Osteoblast (primary cell): ENCODE measurements at regions not wholly inside any gene's neighbourhood (a gene's known extent, or its start where the extent isn't known, plus 50 kb on each side); places are given as distances from the start of the nearest gene placed in this dataset.

Source experiments
- DNase-seq: peaks from one replicate; pipeline ENCODE4 v3.0.0; 2011; ENCODE audit warnings: low spot score, mixed read lengths; ENCODE audit not compliant: insufficient read length; ENCODE audit errors: missing footprints
- H2AFZ ChIP-seq: 2 replicates; pipeline ENCODE4 v1.6.0; 2011; ENCODE audit warnings: mild to moderate bottlenecking, low read length
- H3K27ac ChIP-seq: 2 replicates; pipeline ENCODE4 v1.5.1; 2011; ENCODE audit warnings: mild to moderate bottlenecking, low read depth, low read length, moderate library complexity
- H3K27me3 ChIP-seq: 2 replicates; pipeline ENCODE4 v1.6.0; 2012; ENCODE audit warnings: mild to moderate bottlenecking, control low read depth, inconsistent platforms, low read length, moderate library complexity; ENCODE audit not compliant: insufficient read depth
- H3K36me3 ChIP-seq: 2 replicates; pipeline ENCODE4 v1.5.1; 2011; ENCODE audit warnings: mild to moderate bottlenecking, low read length, control low read depth, moderate library complexity; ENCODE audit not compliant: insufficient read depth
- H3K4me1 ChIP-seq: 2 replicates; pipeline ENCODE4 v1.5.1; 2011; ENCODE audit warnings: mild to moderate bottlenecking, low read length, control low read depth, moderate library complexity; ENCODE audit not compliant: insufficient read depth
- H3K4me2 ChIP-seq: 2 replicates; pipeline ENCODE4 v1.6.0; 2011; ENCODE audit warnings: mild to moderate bottlenecking, low read length; ENCODE audit not compliant: insufficient read depth
- H3K4me3 ChIP-seq: fragments of 200-600 bp; sonication (generic); 3 replicates; pipeline ENCODE4 v1.5.1; 2012; ENCODE audit warnings: mild to moderate bottlenecking, low read length, inconsistent platforms; ENCODE audit not compliant: insufficient read depth
- H3K79me2 ChIP-seq: 2 replicates; pipeline ENCODE4 v1.6.0; 2012; ENCODE audit warnings: mild to moderate bottlenecking, low read length, control low read depth, inconsistent platforms; ENCODE audit not compliant: insufficient read depth
- H3K9me3 ChIP-seq: 2 replicates; pipeline ENCODE4 v1.5.1; 2011; ENCODE audit warnings: low read depth, low read length, control low read depth
- H4K20me1 ChIP-seq: 2 replicates; pipeline ENCODE4 v1.6.0; 2012; ENCODE audit warnings: mild to moderate bottlenecking, low read length, control low read depth; ENCODE audit not compliant: insufficient read depth
- CTCF ChIP-seq: IDR thresholded peaks from 2 replicates; pipeline ENCODE4 v1.5.1; 2011; ENCODE audit warnings: mild to moderate bottlenecking, low read depth, low read length, moderate library complexity; ENCODE audit errors: extremely low read depth

- Histone ChIP-seq H2AFZ (peak overlapping the region; percentile 74), H3K79me2 (no peaks in the 10 kb centered on the region), H3K4me2 (no peak overlapping the region), H4K20me1 (no peaks in the 10 kb centered on the region), H3K27me3 (no peaks in the 10 kb centered on the region), H3K9me3 (no peaks in the 10 kb centered on the region), H3K27ac (no peak overlapping the region), H3K4me1 (no peaks in the 10 kb centered on the region), H3K4me3 (no peak overlapping the region), H3K36me3 (no peaks in the 10 kb centered on the region)
- peak; percentile 45 for DNase-seq
- no peak for TF ChIP-seq CTCF
These were observed 83.1 kb upstream of the RANBP3L start for GRCh38 chr5:36384845-36385244.

GRCh38 chr5:36385495-36385894, 83.8 kb upstream of the RANBP3L start:
- H3K4me2 ChIP-seq: no peak overlapping the region
- no peaks in the 10 kb centered on the region for H4K20me1 ChIP-seq

GRCh38 chr5:36388288-36388687, 86.6 kb upstream of the RANBP3L start:
- no peak for DNase-seq
- no peak for TF ChIP-seq CTCF
- H2AFZ ChIP-seq: peak overlapping the region; percentile 5

More at GRCh38 chr5:36385495-36385894, 83.8 kb upstream of the RANBP3L start:
- Histone ChIP-seq H3K36me3 (no peaks in the 10 kb centered on the region), H3K4me3 (no peak overlapping the region), H3K79me2 (no peaks in the 10 kb centered on the region), H3K27me3 (no peaks in the 10 kb centered on the region), H3K9me3 (no peaks in the 10 kb centered on the region), H3K4me1 (no peaks in the 10 kb centered on the region), H3K27ac (no peak overlapping the region), H2AFZ (no peak overlapping the region)
- no peak for DNase-seq
- TF ChIP-seq CTCF: no peak

GRCh38 chr5:36389245-36389644, 87.5 kb upstream of the RANBP3L start:
- Histone ChIP-seq H3K9me3 (no peaks in the 10 kb centered on the region), H3K36me3 (no peaks in the 10 kb centered on the region), H3K4me2 (no peak overlapping the region), H4K20me1 (no peaks in the 10 kb centered on the region), H3K27me3 (no peaks in the 10 kb centered on the region), H2AFZ (peak overlapping the region; percentile 36), H3K4me1 (peaks cover 21% of the 10 kb centered on the region), H3K79me2 (no peaks in the 10 kb centered on the region), H3K4me3 (no peak overlapping the region), H3K27ac (no peak overlapping the region)
- peak; percentile 57 for DNase-seq
- no peak for TF ChIP-seq CTCF

More at GRCh38 chr5:36388288-36388687, 86.6 kb upstream of the RANBP3L start:
- no peaks in the 10 kb centered on the region for H3K27me3 ChIP-seq
- H3K4me2 ChIP-seq: no peak overlapping the region
- no peaks in the 10 kb centered on the region for H3K79me2 ChIP-seq
- no peak overlapping the region for H3K27ac ChIP-seq
- no peaks in the 10 kb centered on the region for H4K20me1 ChIP-seq
- no peak overlapping the region for H3K4me3 ChIP-seq
- no peaks in the 10 kb centered on the region for H3K9me3 ChIP-seq
- H3K36me3 ChIP-seq: no peaks in the 10 kb centered on the region
- H3K4me1 ChIP-seq: peaks cover 13% of the 10 kb centered on the region
